ENCODE measurements at regions not wholly inside any gene's neighbourhood (a gene's known extent, or its start where the extent isn't known, plus 50 kb on each side); places are given as distances from the start of the nearest gene placed in this dataset.
A peak's percentile ranks its signal among the peaks of the same experiment; 100 is the strongest.

DNA sequence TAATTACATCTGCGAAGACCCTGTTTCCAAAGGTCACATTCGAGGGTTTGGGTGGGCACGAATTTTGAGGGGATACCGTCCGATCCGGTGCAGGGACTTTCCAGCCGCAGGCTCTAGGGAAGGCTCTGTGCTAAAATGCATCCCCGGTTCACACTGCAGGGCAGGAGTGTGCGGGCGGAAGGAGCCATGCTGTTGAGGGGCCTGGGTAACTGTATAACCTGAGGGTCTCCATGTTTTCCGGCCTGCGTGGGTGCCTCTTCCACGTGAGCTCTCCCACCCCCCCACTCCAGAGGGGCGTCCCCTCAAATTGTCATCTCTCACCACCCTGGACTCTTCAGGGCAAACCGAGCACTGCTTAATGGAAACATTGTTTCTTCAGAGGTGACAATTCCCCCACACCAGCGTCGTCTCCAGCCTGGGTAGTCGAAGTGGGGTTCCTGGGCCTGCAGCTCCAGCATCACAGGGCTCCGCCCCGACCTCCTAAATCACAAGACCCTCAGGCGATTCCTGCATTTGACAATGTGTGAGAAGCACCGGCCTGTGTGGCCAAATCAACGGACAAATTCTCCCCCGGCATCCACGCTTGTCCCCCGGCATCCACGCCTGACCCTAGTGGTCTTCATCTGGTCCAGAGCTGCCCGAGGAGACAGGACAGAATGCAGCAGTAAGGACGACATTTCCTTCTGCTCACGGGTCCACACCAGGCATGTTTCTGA lies 51.2 kb downstream of the FOXL3 start:
- no peak for DNase-seq

DNA sequence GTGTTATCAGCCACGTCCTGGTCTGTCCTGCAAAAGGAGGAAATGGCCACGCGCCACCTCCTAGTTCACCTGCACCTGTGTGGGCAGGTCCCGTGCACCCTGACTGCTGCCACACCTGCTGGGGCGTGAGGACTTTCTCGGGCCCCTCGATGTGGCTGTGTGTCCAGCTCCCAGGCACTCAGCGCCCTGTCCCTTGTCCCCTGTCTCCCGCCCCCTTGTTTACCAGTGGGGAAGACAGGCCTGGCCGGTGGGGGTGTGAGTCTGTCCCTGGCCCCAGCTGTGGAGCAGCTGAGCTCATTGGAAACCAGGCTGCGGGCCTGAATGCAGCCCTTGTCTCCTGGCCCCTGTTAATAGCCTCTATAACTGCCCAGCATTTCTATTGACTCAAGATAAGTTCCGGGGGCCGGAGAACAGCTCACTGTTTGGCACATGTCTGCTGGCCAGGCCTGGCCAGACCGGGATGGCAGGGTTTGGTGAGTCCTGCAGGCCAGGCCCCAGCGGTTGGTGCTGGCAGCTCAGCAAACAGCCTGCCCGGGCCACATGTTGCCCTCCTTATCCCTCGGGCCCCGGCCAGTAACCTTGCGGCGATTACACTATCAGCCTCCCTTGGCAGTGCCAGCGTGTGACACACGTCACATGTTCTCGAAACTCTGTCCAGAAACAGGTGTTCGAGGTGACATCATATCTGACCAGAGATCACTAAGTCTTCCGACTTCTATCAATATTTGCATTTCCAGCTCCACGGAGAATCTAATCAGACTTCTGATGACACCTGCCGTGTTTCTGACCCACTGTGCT lies 52.1 kb downstream of the FOXL3 start:
- DNase-seq, result no peak

DNA sequence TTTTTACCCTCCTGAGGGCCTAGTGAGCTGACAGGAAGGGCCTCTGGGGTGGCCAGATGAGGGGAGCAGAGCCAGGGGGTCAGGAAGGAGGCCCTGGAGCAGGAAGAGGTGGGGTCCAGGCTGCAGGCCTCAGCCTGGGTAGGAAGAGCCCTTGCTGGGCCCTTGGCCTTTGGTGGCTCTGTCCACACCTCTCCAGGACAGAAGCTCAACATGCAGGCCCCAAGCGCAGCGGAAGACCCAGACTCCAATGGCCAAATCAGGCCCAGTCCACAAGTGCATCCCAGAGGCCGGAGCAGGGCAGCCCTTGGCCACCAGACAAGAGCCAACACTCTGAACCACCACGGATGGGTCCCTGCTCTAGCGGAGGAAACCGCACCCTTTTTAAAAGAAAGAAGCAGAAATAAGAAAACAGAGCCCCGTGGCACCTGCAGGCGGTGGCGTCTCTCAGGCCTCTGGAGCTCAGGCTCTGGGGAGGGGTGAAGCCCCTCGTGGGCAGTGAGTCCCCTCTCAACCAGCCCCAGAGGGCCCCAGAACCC lies 52.8 kb downstream of the FOXL3 start:
- no peak for DNase-seq

DNA sequence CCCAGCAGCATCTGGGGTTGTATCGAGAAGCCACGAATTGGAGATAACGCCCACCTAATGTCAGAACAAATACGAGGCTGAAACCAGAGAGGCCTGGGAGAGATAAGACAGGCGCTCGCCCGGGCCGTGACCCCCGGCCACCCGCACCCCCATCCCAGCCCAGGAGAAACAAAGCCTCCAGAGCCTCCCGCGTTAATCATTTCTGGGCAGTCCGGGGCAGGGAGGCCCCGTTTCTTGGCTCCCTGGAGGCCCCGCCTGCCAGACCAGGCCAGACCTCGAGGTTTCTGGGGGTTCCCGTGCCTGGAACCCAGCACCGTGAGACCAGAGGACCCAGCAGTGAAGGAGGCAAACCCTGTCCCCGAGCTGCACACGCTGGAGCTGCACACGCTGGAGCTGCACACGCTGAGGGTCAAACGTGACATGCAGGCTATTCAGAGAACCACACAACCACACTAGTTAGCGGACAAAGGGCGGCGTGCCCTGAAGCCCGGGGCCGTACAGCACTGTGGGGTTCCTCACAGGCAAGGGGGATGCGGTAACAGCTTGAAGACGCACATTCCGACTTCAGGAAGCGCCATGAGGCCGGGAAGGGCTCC lies 53.4 kb downstream of the FOXL3 start:
- no peak for DNase-seq

DNA sequence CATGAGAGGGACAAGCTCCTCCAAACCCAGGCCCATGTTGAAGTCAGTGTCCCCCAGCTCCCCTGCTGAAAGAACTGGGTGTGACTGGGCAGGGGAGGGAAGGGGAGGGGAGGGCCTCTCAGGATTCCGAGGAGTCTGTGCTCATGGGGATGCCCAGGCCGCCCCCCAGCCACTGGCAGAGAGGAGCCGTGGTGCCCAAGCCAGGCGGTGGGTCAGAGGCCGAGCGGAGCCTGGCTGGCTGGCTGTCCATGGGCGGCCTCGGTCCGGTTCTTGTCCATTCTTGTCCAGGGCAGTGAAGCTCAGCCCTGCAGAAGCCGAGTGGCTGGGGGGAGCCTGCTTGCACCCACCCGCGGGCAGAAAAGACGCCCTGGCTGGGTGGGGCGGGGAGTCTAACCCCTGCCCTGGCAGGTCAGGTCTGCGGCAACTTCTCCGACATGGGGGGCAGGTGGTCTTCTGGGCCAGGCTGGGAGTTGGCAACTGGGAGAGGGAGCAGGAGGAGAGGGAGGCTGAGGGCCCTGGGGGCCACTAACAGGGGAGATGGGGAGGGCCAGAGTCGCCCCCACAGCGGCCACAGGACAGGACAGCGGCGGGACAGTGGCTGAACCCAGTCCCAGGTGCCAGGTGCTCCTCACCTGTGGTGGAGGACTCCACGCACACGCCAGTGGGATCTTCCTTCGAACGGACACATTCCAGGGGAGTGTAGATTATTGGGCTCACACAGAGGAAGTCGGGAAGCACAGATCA lies 54.1 kb downstream of the FOXL3 start:
- DNase-seq, result no peak

DNA sequence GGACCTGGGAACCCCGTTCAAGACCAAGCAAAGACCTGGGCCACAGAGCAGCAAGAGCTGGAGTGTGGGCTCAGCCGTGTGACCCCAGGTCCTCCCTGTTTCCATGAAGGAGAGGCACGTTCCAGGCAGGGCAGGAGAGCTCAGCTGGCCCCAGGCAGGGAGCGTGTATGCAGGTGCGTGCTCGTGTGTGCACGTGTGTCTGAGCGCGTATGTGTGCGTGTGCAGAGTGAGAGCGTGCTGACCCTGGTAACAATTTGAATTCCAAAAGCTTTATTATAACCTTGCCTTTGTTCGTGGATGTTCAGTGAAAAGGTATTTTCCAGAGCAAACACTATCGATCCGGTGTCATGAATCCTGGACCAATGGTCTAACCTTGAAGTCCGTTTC lies 54.6 kb downstream of the FOXL3 start:
- no peak for DNase-seq

DNA sequence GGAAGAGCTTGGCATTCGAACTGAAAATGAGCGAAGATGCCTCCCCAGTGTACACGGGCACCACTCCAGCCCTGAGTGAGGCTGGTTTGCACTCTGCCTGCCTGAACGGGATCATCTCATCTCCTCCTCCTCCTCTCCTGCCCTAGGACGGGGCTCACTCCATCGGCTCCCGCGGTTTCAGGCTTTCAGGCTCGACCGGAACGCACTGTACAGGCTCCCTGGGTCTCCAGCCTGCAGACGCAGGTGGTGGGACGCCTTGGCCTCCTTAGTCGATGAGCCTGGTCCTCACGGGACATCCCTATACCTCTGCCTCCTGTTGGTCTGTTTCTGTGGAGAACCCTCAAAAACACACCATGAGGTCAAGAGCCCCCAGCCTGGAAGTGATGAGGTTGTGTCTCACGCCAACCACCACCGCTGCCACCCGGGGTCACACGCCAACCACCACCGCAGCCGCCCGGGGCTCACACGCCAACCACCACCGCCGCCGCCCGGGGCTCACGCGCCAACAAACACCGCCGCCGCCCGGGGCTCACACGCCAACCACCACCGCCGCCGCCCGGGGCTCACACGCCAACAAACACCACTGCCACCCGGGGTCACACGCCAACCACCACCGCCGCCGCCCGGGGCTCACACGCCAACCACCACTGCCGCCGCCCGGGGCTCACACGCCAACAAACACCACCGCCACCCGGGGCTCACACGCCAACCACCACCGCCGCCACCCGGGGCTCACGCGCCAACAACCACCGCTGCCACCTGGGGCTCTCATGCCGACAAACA lies 56.3 kb downstream of the FOXL3 start:
- no peak for DNase-seq

DNA sequence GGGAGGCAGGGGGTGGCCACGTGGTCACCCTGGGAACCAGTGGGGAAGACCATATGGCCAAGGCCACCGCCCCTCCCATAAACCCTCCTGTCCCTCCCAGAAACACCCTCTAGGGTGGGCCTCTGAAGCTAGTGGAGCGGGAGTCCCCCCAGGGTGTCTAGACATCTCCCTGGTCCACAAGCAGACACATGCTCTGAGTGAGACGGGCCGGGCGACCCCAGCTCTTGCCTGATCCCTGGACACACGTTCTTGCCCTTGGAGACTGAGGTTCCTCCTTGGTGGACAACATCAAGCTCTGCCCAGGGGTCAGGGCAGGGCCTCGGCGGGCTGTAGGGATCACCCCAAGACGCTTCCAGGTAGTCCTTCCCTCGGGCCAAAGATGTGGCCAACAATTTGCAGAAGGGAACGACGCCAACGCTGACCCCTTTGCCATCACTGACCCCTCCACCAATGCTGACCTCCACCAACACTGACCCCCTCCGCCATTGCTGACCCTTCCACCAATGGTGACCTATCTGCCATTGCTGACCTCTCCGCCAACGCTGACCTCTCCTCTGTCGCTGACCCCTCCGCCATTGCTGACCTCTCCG lies 57.1 kb downstream of the FOXL3 start:
- no peak for DNase-seq

DNA sequence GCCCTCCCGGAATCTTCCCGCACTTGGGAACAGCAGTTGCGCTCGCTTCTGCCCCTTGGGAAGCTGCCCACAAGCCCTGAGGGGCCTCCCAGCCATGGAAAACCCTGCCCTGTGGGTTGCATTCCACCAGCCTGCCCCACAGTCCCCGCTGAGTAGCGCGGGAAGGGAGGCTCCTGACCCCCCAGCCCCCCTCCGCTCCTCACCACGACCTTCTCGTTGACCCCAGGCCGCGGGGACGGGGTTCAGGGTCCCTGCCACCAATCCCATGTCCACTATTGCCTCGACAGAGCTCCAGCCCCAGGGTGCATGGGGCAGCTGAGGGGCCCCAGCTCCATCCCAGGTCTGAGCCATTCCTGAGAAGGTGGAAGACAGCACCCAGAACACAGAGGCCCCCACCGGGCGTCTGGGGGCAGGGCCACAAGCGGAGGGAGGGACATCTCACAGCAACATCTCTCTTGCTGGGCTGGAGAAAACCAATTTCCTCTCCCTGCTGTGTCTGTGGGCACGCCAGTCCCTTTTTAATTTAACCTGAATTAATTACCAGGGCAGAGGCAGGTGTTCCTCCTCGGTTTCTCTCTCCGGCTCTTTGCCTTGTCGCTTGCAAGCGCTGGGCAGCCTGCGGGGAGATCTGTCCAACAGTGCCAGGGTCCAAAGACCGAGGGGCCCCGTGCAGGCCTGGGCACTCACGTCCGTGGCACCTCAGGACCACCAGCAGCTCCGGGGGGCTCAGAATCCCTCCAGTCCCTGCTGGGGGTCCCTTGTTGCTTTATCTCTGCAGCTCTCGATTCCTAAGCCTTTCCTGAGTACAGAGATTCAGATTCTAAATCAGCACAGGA lies 57.9 kb downstream of the FOXL3 start:
- DNase-seq, result peak in 2 of 3 experiments; percentile 49 to 69

DNA sequence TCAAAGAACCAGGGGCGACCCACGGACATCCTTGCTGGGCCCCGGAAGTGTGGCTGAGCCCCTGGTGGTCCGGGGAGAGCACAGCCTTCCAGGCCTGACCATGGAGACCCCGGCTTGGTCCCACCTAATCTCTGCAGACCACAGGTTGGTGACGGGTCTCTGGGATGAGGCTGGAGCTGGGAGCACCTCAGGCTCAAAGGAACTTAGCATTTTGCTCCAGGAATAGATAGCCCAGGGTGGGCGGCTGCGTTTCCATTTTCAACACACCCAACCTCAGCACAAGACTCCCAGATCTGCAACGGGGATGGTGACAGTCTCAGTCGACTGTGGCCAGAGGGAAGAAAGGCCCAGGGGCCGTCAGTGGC lies 58.5 kb downstream of the FOXL3 start:
- DNase-seq, result no peak

DNA sequence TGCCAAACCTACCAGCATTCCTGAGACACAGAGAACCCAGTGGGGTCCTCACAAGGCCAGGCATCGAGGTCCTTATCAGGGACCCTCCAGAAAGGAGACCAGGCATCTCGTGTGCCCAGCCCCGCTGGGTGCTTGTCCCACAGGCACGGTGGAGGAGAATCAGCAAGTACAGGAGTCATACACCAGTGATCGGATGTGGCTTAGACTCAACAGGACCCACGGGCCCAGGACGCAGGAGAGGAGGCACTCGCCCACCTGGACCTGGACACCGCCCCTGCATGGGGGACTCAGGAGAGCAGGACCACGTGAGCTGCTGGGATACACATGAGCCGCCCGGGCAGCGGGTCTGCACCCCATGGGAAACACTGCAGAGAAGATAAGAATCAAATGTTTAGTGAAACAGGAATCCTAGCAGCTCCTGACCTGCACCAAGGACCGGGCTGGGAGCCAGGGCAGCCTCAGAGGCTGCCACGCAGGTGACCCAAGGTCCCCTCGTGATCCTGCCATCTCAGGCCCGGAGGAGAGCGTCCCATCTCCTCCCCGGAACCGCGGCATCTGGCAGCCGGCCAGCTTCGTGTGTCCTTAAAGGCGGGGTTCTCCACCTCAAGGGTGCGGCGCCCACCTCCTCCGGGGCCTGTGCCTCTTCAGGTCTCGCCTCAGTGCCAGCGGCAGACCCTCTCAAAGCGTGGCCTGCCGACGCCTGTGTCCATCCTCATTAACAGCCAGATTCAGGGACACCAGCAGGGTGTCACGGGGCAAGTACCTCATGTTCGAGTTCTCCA lies 59.2 kb downstream of the FOXL3 start:
- no peak for DNase-seq

DNA sequence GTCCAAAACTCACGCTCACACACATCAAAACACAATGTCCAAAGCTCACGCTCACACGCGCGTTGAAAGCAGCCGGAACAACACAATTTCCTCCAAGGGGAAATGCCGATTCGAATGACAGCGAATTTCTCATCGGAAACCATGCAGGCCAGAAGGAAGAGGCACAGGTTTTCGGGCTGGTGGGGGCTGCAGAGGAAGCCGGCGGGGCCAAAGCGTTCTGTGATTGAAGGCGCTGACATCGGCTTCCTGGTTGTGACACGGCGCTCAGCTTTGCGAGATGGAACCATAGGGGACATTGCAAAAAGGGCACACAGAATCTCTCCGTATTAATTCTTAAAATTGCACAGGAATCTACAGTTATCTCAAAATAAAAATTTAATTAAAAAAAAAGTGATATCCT lies 61.3 kb downstream of the FOXL3 start:
- DNase-seq, result no peak

DNA sequence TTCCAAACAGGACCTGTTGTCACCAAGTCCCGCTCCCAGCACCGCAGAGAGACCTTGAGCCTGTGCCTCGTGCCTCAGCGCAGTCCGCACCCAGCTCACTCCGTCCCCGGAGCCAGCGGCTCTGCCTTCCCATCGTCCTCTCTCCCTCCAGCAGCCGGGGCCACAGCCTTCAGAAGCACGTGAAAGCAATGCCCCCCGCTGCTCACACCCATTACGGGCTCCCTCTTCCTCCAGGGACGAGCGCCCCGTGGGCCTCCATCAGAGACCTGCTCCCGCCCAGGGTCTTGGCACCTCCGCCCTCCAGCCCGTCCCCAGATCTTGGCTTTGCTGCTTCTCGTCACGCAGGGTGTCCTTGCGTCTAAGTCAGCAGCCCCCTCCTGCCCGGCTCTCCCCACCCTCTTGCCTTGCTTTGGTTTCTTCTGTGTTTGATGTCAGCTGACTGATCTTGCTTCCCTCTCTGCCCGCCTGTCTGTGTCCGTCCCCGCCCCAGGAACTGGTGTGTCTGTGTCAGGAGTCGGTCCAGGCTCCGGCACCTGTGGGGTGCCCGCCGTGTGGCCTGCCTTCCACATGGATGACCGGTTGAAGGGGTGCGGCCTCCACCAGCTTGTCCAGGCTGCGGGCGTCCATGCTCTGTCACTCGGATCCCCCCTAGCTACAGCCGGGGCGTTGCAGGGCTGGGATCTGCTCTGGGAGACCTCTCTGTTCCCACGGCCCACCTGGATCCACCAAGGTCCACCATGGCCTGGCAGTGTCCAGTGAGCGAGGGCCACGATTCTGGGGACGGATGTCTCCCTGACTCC lies 61.9 kb downstream of the FOXL3 start:
- no peak for DNase-seq

DNA sequence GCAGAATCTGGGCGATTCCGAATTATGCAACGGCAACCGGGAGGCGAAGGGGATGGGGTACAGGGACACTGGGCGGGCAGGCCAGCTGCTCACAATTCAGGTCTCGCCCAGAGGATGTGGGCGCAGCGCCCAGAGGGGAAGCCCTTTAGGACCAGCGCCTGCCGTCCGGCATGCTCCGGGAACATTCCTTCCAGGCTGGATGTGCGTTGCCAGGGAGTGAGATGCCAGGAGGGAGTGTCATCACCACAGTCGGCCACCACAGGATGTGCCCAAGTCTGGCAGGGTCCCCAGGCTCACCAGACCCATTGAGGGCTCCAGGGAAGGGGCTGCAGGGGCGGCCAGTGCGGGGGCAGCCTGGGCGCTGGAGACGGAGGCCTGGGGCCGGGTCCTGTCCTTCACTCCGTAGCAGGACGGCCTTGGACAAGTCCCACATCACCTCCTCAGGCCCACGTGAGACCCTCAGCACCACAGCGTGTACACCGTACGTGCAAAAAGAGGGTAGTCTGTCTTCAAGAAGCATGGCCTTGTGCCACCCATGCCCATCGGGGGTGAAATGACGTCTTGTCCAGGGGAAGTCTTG lies 63.9 kb downstream of the FOXL3 start:
- DNase-seq, result no peak

DNA sequence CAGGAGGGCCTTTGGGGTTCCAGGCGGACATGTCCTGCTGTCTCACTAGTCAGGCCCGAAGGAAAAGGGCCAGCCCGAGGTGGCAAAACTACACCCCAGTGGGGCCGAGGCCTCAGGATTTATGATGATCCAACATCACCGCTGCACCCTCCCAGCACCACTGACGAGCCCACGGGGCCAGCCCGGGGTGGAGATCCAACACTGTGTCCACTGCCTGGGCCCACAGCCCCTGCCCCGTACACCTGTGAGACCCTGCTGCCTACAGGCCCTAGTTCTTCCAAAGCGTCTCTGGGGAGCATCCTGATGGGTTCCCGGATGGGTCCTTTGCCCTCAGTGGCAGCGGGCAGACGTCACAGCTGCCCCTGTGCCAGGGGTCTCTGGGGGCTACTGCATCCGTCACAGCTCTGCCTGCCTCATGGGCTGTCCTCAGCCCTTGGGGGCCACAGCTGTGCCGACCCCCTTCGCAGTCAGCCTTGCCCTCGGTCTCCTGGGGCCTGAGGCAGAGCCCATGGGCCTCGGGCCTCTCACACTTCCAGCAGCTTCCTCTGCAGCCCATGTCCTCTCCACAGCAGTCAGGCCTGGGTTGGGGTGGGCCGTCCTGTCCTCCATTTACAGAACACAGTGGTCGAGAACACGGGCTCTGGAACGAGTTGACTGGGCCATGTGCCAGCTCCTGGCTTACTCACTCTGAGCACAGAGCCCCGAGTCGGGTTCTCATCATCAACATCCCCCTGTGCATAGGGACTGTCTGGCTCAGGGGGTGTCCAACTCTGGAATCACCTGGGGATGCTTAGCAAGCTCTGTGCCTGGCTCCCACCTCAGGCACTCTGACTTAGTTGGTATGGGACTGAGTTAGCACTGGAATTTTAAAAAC lies 64.9 kb downstream of the FOXL3 start:
- DNase-seq, result no peak

DNA sequence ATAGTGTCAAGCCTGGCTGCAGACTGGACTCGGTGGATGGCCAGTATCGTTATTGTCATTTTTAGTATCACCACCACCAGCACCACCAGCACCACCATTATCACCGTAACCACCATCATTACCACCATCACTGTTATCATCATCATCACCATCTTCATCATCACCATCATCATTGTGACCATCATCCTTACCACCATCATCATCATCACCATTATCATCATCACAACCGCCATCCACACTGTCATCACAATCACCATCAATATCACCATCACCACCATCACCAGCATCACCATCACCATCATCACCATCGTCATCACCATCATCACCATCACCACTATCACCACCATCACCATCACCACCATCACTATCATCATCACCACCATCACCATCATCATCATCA lies 65.6 kb downstream of the FOXL3 start:
- no peak for DNase-seq

DNA sequence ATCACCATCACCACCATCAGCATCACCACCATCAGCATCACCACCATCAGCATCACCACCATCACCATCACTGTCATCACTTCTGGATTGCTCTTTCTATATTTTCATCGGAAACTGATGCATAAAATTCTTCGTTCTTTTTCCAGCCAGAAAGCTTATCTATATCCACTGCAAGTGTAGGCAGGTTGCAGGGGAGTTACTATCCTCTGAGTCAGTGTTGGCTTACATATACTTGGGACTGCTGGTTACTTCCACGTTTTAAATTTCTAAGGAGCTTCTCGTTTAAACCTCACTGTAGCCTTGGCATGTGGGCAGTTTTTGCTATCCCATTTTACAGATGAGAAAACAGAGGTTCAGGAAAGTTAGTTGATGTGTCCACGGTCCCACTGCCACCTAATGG lies 66.1 kb downstream of the FOXL3 start:
- DNase-seq, result no peak

Data from NCI-H1417 (cell line).